Fibroblast of lung (primary cell): ENCODE measurements at regions not wholly inside any gene's neighbourhood (a gene's known extent, or its start where the extent isn't known, plus 50 kb on each side); places are given as distances from the start of the nearest gene placed in this dataset.

ENCODE experiments used
- DNase-seq, 2 donors: peaks; one replicate each; pipeline versions ENCODE4 v3.0.0 to v3.0.0-alpha.2; 2010; ENCODE audit warnings: low read depth in 2 of 2
- H2AFZ ChIP-seq: 2 replicates; pipeline ENCODE4 v1.5.1; 2012; ENCODE audit warnings: low read length, control low read depth, inconsistent platforms
- H3K27ac ChIP-seq: 2 replicates; pipeline ENCODE4 v1.5.1; 2011; ENCODE audit warnings: low read length, control low read depth; ENCODE audit not compliant: insufficient read depth
- H3K27me3 ChIP-seq: 2 replicates; pipeline ENCODE4 v1.5.1; 2011; ENCODE audit warnings: mild to moderate bottlenecking, low read length; ENCODE audit not compliant: control insufficient read depth, insufficient read depth
- H3K36me3 ChIP-seq: 2 replicates; pipeline ENCODE4 v1.5.1; 2011; ENCODE audit warnings: low read length; ENCODE audit not compliant: control insufficient read depth, insufficient read depth
- H3K4me1 ChIP-seq: 2 replicates; pipeline ENCODE4 v1.5.1; 2011; ENCODE audit warnings: low read length; ENCODE audit not compliant: control insufficient read depth, insufficient read depth; ENCODE audit errors: extremely low read depth
- H3K4me2 ChIP-seq: 2 replicates; pipeline ENCODE4 v1.5.1; 2011; ENCODE audit warnings: low read length, control low read depth; ENCODE audit not compliant: insufficient read depth; ENCODE audit errors: extremely low read depth
- H3K4me3 ChIP-seq, 4 experiments: fragments of 200-600 bp in 1 of 4; sonication (generic) in 1 of 4; replicated peaks in 1 of 4; 2 replicates each; pipeline ENCODE4 v1.5.1; 2011 to 2016; ENCODE audit warnings: low read length in 4 of 4, low read depth in 3 of 4, mild to moderate bottlenecking in 3 of 4, control low read depth in 2 of 4, inconsistent platforms in 1 of 4, mixed read lengths in 1 of 4; ENCODE audit not compliant: insufficient read depth in 1 of 4; ENCODE audit errors: control extremely low read depth in 1 of 4
- H3K79me2 ChIP-seq: 2 replicates; pipeline ENCODE4 v1.5.1; 2012; ENCODE audit warnings: mild to moderate bottlenecking, low read length, inconsistent platforms; ENCODE audit not compliant: control insufficient read depth, insufficient read depth
- H3K9ac ChIP-seq: 2 replicates; pipeline ENCODE4 v1.5.1; 2011; ENCODE audit warnings: mild to moderate bottlenecking, low read length, control low read depth; ENCODE audit not compliant: insufficient read depth
- H3K9me3 ChIP-seq: 2 replicates; pipeline ENCODE4 v1.5.1; 2012; ENCODE audit warnings: low read depth, low read length; ENCODE audit not compliant: control insufficient read depth, insufficient read depth
- H4K20me1 ChIP-seq: 2 replicates; pipeline ENCODE4 v1.5.1; 2011; ENCODE audit warnings: low read length; ENCODE audit not compliant: control insufficient read depth, insufficient read depth; ENCODE audit errors: extremely low read depth
- EZH2 ChIP-seq: IDR thresholded peaks from 2 replicates; pipeline ENCODE4 v1.5.1; 2012; ENCODE audit warnings: low read length, control low read depth, mild to moderate bottlenecking; ENCODE audit errors: missing control alignments
- TF ChIP-seq, protein P1 (sequence below), 2 donors: IDR thresholded peaks in 1 of 2; conservative IDR thresholded peaks in 1 of 2; 1 replicate in 1 of 2; 2 replicates in 1 of 2; pipeline ENCODE4 v1.5.1; 2011 to 2012; ENCODE audit warnings: low read length in 2 of 2, control low read depth in 1 of 2, inconsistent platforms in 1 of 2, low read depth in 1 of 2, mild to moderate bottlenecking in 1 of 2

GRCh38 chr16:85563034-85563433 lies 50.1 kb upstream of the GSE1 start:
- TF ChIP-seq, protein P1, sequence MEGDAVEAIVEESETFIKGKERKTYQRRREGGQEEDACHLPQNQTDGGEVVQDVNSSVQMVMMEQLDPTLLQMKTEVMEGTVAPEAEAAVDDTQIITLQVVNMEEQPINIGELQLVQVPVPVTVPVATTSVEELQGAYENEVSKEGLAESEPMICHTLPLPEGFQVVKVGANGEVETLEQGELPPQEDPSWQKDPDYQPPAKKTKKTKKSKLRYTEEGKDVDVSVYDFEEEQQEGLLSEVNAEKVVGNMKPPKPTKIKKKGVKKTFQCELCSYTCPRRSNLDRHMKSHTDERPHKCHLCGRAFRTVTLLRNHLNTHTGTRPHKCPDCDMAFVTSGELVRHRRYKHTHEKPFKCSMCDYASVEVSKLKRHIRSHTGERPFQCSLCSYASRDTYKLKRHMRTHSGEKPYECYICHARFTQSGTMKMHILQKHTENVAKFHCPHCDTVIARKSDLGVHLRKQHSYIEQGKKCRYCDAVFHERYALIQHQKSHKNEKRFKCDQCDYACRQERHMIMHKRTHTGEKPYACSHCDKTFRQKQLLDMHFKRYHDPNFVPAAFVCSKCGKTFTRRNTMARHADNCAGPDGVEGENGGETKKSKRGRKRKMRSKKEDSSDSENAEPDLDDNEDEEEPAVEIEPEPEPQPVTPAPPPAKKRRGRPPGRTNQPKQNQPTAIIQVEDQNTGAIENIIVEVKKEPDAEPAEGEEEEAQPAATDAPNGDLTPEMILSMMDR (conservative IDR thresholded peaks at IDR 0.05 in 1 of 2, IDR thresholded peaks at IDR 0.05 in 1 of 2; ENCODE audit: low read depth in 1 of 2, low read length in 2 of 2), result no peak
- no peak for TF ChIP-seq EZH2
- Histone ChIP-seq H3K36me3 (no peaks in the 10 kb centered on the region), H3K9ac (no peak overlapping the region), H3K27me3 (no peaks in the 10 kb centered on the region), H3K4me2 (peak overlapping the region; percentile 19), H3K4me1 (peaks cover 8% of the 10 kb centered on the region), H3K4me3 (no peak overlapping the region), H4K20me1 (no peaks in the 10 kb centered on the region), H3K9me3 (no peaks in the 10 kb centered on the region), H3K27ac (no peak overlapping the region), H3K79me2 (peaks cover 55% of the 10 kb centered on the region), H2AFZ (no peak overlapping the region)
- DNase-seq, result no peak
